H1 (cell line): ENCODE measurements at regions not wholly inside any gene's neighbourhood (a gene's known extent, or its start where the extent isn't known, plus 50 kb on each side); places are given as distances from the start of the nearest gene placed in this dataset.

Experiments used
- CTCF ChIA-PET: fragments of 300-600 bp; sonication (Branson Sonifier 250); formaldehyde crosslinking; loops from one replicate; lab custom pipeline; 2021; ENCODE audit not compliant: partially characterized antibody; lab: Charles Lee
- POLR2A ChIA-PET: fragments of 300-600 bp; sonication (Branson Sonifier 250); formaldehyde crosslinking; loops from one replicate; lab custom pipeline; 2021; ENCODE audit warnings: inconsistent platforms; ENCODE audit not compliant: partially characterized antibody; lab: Charles Lee
- DNase-seq, 2 experiments: peaks; one replicate each; pipeline versions ENCODE4 v3.0.0 to v3.0.0-alpha.2; 2010 to 2022; ENCODE audit warnings: low spot score in 2 of 2, low read depth in 1 of 2, mixed read lengths in 1 of 2
- FAIRE-seq: peaks from 2 replicates; lab custom pipeline; 2011; peaks lifted over from hg19 to GRCh38; lab: Jason Lieb, UNC
- H2AFZ ChIP-seq: 2 replicates; pipeline ENCODE4 v1.8.1; 2012; ENCODE audit warnings: low read length, inconsistent platforms
- H2AK5ac ChIP-seq: 2 replicates; pipeline ENCODE4 v1.6.1; 2013; ENCODE audit warnings: low read depth, low read length
- H2BK120ac ChIP-seq: replicated peaks from 2 replicates; pipeline ENCODE3; 2013; ENCODE audit warnings: low read depth, low read length, inconsistent platforms
- H2BK12ac ChIP-seq: 2 replicates; pipeline ENCODE4 v1.6.1; 2013; ENCODE audit warnings: low read depth, low read length
- H2BK15ac ChIP-seq: 2 replicates; pipeline ENCODE4 v1.6.1; 2013; ENCODE audit warnings: low read length
- H2BK20ac ChIP-seq: 2 replicates; pipeline ENCODE4 v1.6.1; 2013; ENCODE audit warnings: low read length
- H2BK5ac ChIP-seq: 2 replicates; pipeline ENCODE4 v1.6.1; 2013; ENCODE audit warnings: low read depth, low read length
- H3K14ac ChIP-seq: 2 replicates; pipeline ENCODE4 v1.6.1; 2013; ENCODE audit warnings: inconsistent platforms; ENCODE audit not compliant: insufficient read length
- H3K18ac ChIP-seq: 2 replicates; pipeline ENCODE4 v1.6.1; 2013; ENCODE audit warnings: low read length; ENCODE audit errors: extremely low read depth
- H3K23ac ChIP-seq: 2 replicates; pipeline ENCODE4 v1.6.1; 2013; ENCODE audit warnings: inconsistent platforms; ENCODE audit not compliant: insufficient read length
- H3K23me2 ChIP-seq: 2 replicates; pipeline ENCODE4 v1.6.1; 2013; ENCODE audit warnings: low read depth, low read length
- H3K27ac ChIP-seq: 2 replicates; pipeline ENCODE4 v1.6.1; 2011; ENCODE audit warnings: low read depth, low read length, inconsistent platforms
- H3K27me3 ChIP-seq, 4 experiments: replicated peaks in 1 of 4; 1 replicate in 1 of 4; 2 replicates in 3 of 4; pipeline versions ENCODE4 v1.6.1 to v1.8.1; 2011 to 2013; ENCODE audit warnings: low read length in 3 of 4, mild to moderate bottlenecking in 3 of 4, inconsistent platforms in 2 of 4, mixed read lengths in 2 of 4, moderate library complexity in 1 of 4; ENCODE audit not compliant: control insufficient read depth in 3 of 4, insufficient read depth in 3 of 4; ENCODE audit errors: extremely low read depth in 1 of 4
- H3K36me3 ChIP-seq, 4 experiments: 2 replicates each; pipeline versions ENCODE4 v1.6.1 to v1.8.1; 2011 to 2013; ENCODE audit warnings: mild to moderate bottlenecking in 4 of 4, low read length in 3 of 4, moderate library complexity in 2 of 4, control low read depth in 1 of 4, inconsistent platforms in 1 of 4; ENCODE audit not compliant: insufficient read depth in 4 of 4, control insufficient read depth in 2 of 4
- H3K4ac ChIP-seq: replicated peaks from 2 replicates; pipeline ENCODE3; 2013; ENCODE audit warnings: low read length, low read depth, mixed read lengths, inconsistent platforms; ENCODE audit not compliant: insufficient read length
- H3K4me1 ChIP-seq, 4 experiments: replicated peaks in 1 of 4; 1 replicate in 1 of 4; 2 replicates in 3 of 4; pipeline versions ENCODE4 v1.6.1 to v1.8.1; 2011 to 2013; ENCODE audit warnings: low read length in 3 of 4, inconsistent platforms in 2 of 4, mixed read lengths in 1 of 4; ENCODE audit not compliant: insufficient read depth in 4 of 4, control insufficient read depth in 3 of 4
- H3K4me2 ChIP-seq, 2 experiments: 2 replicates each; pipeline versions ENCODE4 v1.6.1 to v1.8.1; 2011 to 2013; ENCODE audit warnings: low read depth in 2 of 2, low read length in 2 of 2, control low read depth in 1 of 2, inconsistent platforms in 1 of 2, mild to moderate bottlenecking in 1 of 2; ENCODE audit not compliant: insufficient read depth in 1 of 2
- H3K4me3 ChIP-seq, 4 experiments: fragments of 200-600, 300-600 bp in 1 of 4; sonication (generic), shearing (Covaris generic), sonication (Bioruptor Twin) in 1 of 4; 2 replicates each; pipeline versions ENCODE4 v1.5.1 to v1.8.1; 2011 to 2016; ENCODE audit warnings: low read length in 4 of 4, low read depth in 3 of 4, control low read depth in 2 of 4, inconsistent platforms in 2 of 4, mild to moderate bottlenecking in 2 of 4, mixed read lengths in 1 of 4, moderate library complexity in 1 of 4; ENCODE audit not compliant: insufficient read depth in 2 of 4; ENCODE audit errors: extremely low read depth in 1 of 4
- H3K56ac ChIP-seq: replicated peaks from 2 replicates; pipeline ENCODE3; 2013; ENCODE audit warnings: low read depth, mild to moderate bottlenecking, mixed read lengths, low read length, inconsistent platforms; ENCODE audit not compliant: insufficient read length
- H3K79me1 ChIP-seq: 2 replicates; pipeline ENCODE4 v1.6.1; 2013; ENCODE audit warnings: low read depth, low read length, control low read depth
- H3K79me2 ChIP-seq, 2 experiments: 2 replicates each; pipeline versions ENCODE4 v1.6.1 to v1.8.1; 2012 to 2013; ENCODE audit warnings: low read length in 2 of 2, mild to moderate bottlenecking in 2 of 2, inconsistent platforms in 1 of 2; ENCODE audit not compliant: insufficient read depth in 2 of 2, control insufficient read depth in 1 of 2
- H3K9ac ChIP-seq, 4 experiments: replicated peaks in 1 of 4; 1 replicate in 1 of 4; 2 replicates in 3 of 4; pipeline versions ENCODE4 v1.6.1 to v1.8.1; 2011 to 2013; ENCODE audit warnings: low read depth in 3 of 4, low read length in 3 of 4, control low read depth in 2 of 4, mild to moderate bottlenecking in 2 of 4, moderate library complexity in 2 of 4, inconsistent platforms in 1 of 4; ENCODE audit errors: extremely low read depth in 1 of 4
- H3K9me3 ChIP-seq, 2 experiments: 2 replicates each; pipeline versions ENCODE4 v1.6.1 to v1.8.1; 2012 to 2013; ENCODE audit warnings: mild to moderate bottlenecking in 2 of 2, moderate library complexity in 2 of 2, control low read depth in 1 of 2, inconsistent platforms in 1 of 2, low read depth in 1 of 2, low read length in 1 of 2, mixed read lengths in 1 of 2; ENCODE audit not compliant: insufficient read depth in 2 of 2
- H4K20me1 ChIP-seq, 2 experiments: replicated peaks in 1 of 2; 2 replicates each; pipeline versions ENCODE3 to v1.8.1; 2011 to 2013; ENCODE audit warnings: inconsistent platforms in 2 of 2, low read length in 2 of 2, mild to moderate bottlenecking in 1 of 2; ENCODE audit not compliant: insufficient read depth in 2 of 2, control insufficient read depth in 1 of 2
- H4K5ac ChIP-seq: 2 replicates; pipeline ENCODE4 v1.6.1; 2013; ENCODE audit warnings: low read length, low read depth, mixed read lengths, inconsistent platforms; ENCODE audit not compliant: insufficient read length
- H4K8ac ChIP-seq: 2 replicates; pipeline ENCODE4 v1.8.0; 2013; ENCODE audit warnings: mild to moderate bottlenecking, moderate library complexity, low read length, inconsistent platforms; ENCODE audit not compliant: insufficient read depth; ENCODE audit errors: extremely low read depth
- H4K91ac ChIP-seq: replicated peaks from 2 replicates; pipeline ENCODE3; 2013; ENCODE audit warnings: low read length, mixed read lengths, inconsistent platforms; ENCODE audit not compliant: insufficient read length
- GABPA ChIP-seq: IDR thresholded peaks from 2 replicates; pipeline ENCODE4 v1.6.1; 2011; ENCODE audit warnings: mild to moderate bottlenecking, low read length, moderate library complexity, borderline replicate concordance; ENCODE audit not compliant: insufficient read depth
- SRF ChIP-seq: IDR thresholded peaks from 2 replicates; pipeline ENCODE4 v1.6.1; 2011; ENCODE audit warnings: mild to moderate bottlenecking, low read depth, low read length, moderate library complexity
- TEAD4 ChIP-seq: IDR thresholded peaks from 2 replicates; pipeline ENCODE4 v1.6.1; 2012; ENCODE audit warnings: low read depth, low read length, inconsistent platforms, mixed read lengths
- ZNF274 ChIP-seq: IDR thresholded peaks from 2 replicates; pipeline ENCODE4 v1.7.0; 2012; ENCODE audit warnings: low read length, borderline replicate concordance; ENCODE audit errors: extremely low read depth
- WGBS, 2 experiments: shearing (Covaris generic) in 1 of 2; methylation state at CpG; one replicate each; pipeline versions ENCODE4 v1.1.6 to v1.1.7; 2013 to 2015; ENCODE audit warnings: low lambda C conversion rate in 2 of 2, mixed read lengths in 2 of 2, inconsistent platforms in 1 of 2, low coverage in 1 of 2, missing lambda C conversion rate in 1 of 2; ENCODE audit not compliant: insufficient replicate concordance in 2 of 2, insufficient coverage in 1 of 2, insufficient read length in 1 of 2; ENCODE audit errors: extremely low coverage in 1 of 2, missing lambda C conversion rate in 1 of 2; 5-methylcytosine and 5-hydroxymethylcytosine counted together

- 80% methylated on average over 1 of the region's 1 CpG; no CpG with 5 or more reads in 1 of the 2 experiments for WGBS, 2 experiments
Measured at GRCh38 chr6:9511157-9511556, 903.7 kb downstream of the TFAP2A start.

More at GRCh38 chr6:9511157-9511556, 903.7 kb downstream of the TFAP2A start:
- FAIRE-seq (no peak), DNase-seq (no peak)
- Histone ChIP-seq H3K4me2 (no peak overlapping the region), H2AFZ (no peak overlapping the region), H2BK12ac (no peak overlapping the region), H2BK15ac (no peak overlapping the region), H2BK5ac (no peak overlapping the region), H3K4me3 (no peak overlapping the region), H3K23ac (no peak overlapping the region), H3K14ac (no peak overlapping the region), H2BK20ac (no peak overlapping the region), H3K18ac (no peak overlapping the region), H2BK120ac (no peak overlapping the region), H3K36me3 (no peaks in the 10 kb centered on the region), H3K4ac (no peak overlapping the region), H4K91ac (no peak overlapping the region), H3K9me3 (no peaks in the 10 kb centered on the region), H4K20me1 (no peaks in the 10 kb centered on the region), H3K27ac (no peak overlapping the region), H3K23me2 (no peaks in the 10 kb centered on the region), H4K8ac (no peak overlapping the region), H2AK5ac (no peak overlapping the region), H3K79me2 (no peaks in the 10 kb centered on the region), H3K27me3 (no peaks in the 10 kb centered on the region)
- TF ChIP-seq ZNF274 (no peak), SRF (no peak), TEAD4 (no peak), GABPA (no peak)
- TF ChIP-seq, all 59 proteins: peak for 0
- peaks cover 0 to 6% (median under 1%) of the 10 kb centered on the region in 4 experiments; a peak in 3 of 7 replicates for H3K4me1 ChIP-seq
- no peaks in the 10 kb centered on the region for H3K79me1 ChIP-seq
- H3K9ac ChIP-seq: no peak overlapping the region
- POLR2A ChIA-PET: no interaction called here
- H3K56ac ChIP-seq: no peak overlapping the region
- H4K5ac ChIP-seq: no peak overlapping the region
- CTCF ChIA-PET: no interaction called here
